PC-3 (cell line): ENCODE measurements at regions not wholly inside any gene's neighbourhood (a gene's known extent, or its start where the extent isn't known, plus 50 kb on each side); places are given as distances from the start of the nearest gene placed in this dataset.
"Not testable (repeated sequence)": the region's sequence is repeated elsewhere in the genome, so short reads cannot be mapped to it uniquely, and the experiment has no call there.

Experiments used
- ATAC-seq: fragments of 200-7000 bp; cut with Tn5 transposase; 2 replicates; pipeline ENCODE4 v1.9.1; 2020; ENCODE audit warnings: mild to moderate bottlenecking, moderate library complexity
- BruUV-seq: library from RNA; stranded (reverse); fragments of 400-500 nt; replicated peaks from 2 replicates; lab custom pipeline; 2021; lab: Mats Ljungman, UMichigan
- CTCF ChIA-PET: fragments of 300-600 bp; sonication (Branson Sonifier 250); formaldehyde crosslinking; loops from one replicate; lab custom pipeline; 2022; ENCODE audit warnings: antibody characterized with exemption; lab: Charles Lee
- POLR2A ChIA-PET: fragments of 300-600 bp; sonication (Branson Sonifier 250); formaldehyde crosslinking; loops from one replicate; lab custom pipeline; 2022; ENCODE audit warnings: antibody characterized with exemption; ENCODE audit not compliant: unreplicated experiment; lab: Charles Lee
- DNase-seq: peaks from one replicate; pipeline ENCODE4 v3.0.0-alpha.2; 2015
- H2AFZ ChIP-seq: fragments of 300-600 bp; sonication (generic); 2 replicates; pipeline ENCODE4 v1.6.0; 2016; ENCODE audit warnings: antibody characterized with exemption, low read length
- H3F3A ChIP-seq: fragments of 300-600 bp; sonication (generic); one replicate; pipeline ENCODE4 v1.6.0; 2017; ENCODE audit warnings: antibody characterized with exemption, low read length, control low read depth, mild to moderate bottlenecking; ENCODE audit not compliant: unreplicated experiment
- H3K27ac ChIP-seq: fragments of 300-600 bp; sonication (generic); 2 replicates; pipeline ENCODE4 v1.5.1; 2016; ENCODE audit warnings: mild to moderate bottlenecking, low read length
- H3K27me3 ChIP-seq: fragments of 300-600 bp; sonication (generic); 2 replicates; pipeline ENCODE4 v1.6.1; 2016; ENCODE audit warnings: low read length, mixed read lengths
- H3K36me3 ChIP-seq: fragments of 300-600 bp; sonication (generic); 2 replicates; pipeline ENCODE4 v1.6.1; 2016; ENCODE audit warnings: low read depth, mixed run types, low read length, mixed read lengths
- H3K4me1 ChIP-seq: fragments of 300-600 bp; sonication (generic); 2 replicates; pipeline ENCODE4 v1.5.1; 2016; ENCODE audit warnings: low read length; ENCODE audit not compliant: insufficient read depth
- H3K4me2 ChIP-seq: fragments of 300-600 bp; sonication (generic); 2 replicates; pipeline ENCODE4 v1.6.0; 2016; ENCODE audit warnings: low read length
- H3K4me3 ChIP-seq: fragments of 300-600 bp; sonication (generic); 2 replicates; pipeline ENCODE4 v1.5.1; 2016; ENCODE audit warnings: mild to moderate bottlenecking, low read length, mixed read lengths
- H3K79me2 ChIP-seq: fragments of 300-600 bp; sonication (generic); 2 replicates; pipeline ENCODE4 v1.6.1; 2017; ENCODE audit warnings: low read length, mixed read lengths
- H3K9ac ChIP-seq: fragments of 300-600 bp; sonication (generic); 2 replicates; pipeline ENCODE4 v1.6.0; 2016; ENCODE audit warnings: mild to moderate bottlenecking, low read length
- H3K9me2 ChIP-seq: fragments of 300-600 bp; sonication (generic); replicated peaks from 2 replicates; pipeline ENCODE4 v1.6.1; 2016; ENCODE audit warnings: mixed run types, low read length, mixed read lengths
- H3K9me3 ChIP-seq: fragments of 300-600 bp; sonication (generic); 2 replicates; pipeline ENCODE4 v1.6.1; 2016; ENCODE audit warnings: low read length, mixed read lengths
- H4K20me1 ChIP-seq: fragments of 300-600 bp; sonication (generic); 2 replicates; pipeline ENCODE4 v1.6.1; 2016; ENCODE audit warnings: low read length, mixed read lengths
- CTCF ChIP-seq: fragments of 300-600 bp; sonication (generic); conservative IDR thresholded peaks from 2 replicates; pipeline ENCODE4 v1.5.1; 2017; ENCODE audit warnings: antibody characterized with exemption, low read depth, mild to moderate bottlenecking, low read length
- EZH2 ChIP-seq: fragments of 300-600 bp; sonication (generic); IDR thresholded peaks from one replicate; pipeline ENCODE4 v1.6.1; 2017; ENCODE audit warnings: antibody characterized with exemption, mild to moderate bottlenecking, low read length; ENCODE audit not compliant: unreplicated experiment
- EZH2phosphoT487 ChIP-seq: fragments of 300-600 bp; sonication (generic); IDR thresholded peaks from 2 replicates; pipeline ENCODE4 v1.6.1; 2018; ENCODE audit warnings: mild to moderate bottlenecking, antibody characterized with exemption, low read length, borderline replicate concordance
- intact Hi-C: fragments of 100-400 bp; cut with micrococcal nuclease; formaldehyde crosslinking; loops from 2 replicates; pipeline ENCODE4 v1.9.0; 2023

GRCh38 chr3:163707659-163708058, 1370.6 kb downstream of the SI start:
- no peaks in the 10 kb centered on the region for H3F3A ChIP-seq
- DNase-seq (peak; percentile 51), ATAC-seq (peak; percentile 89)
- H2AFZ ChIP-seq = no peak overlapping the region
- peak overlapping the region; percentile 65 for H3K4me2 ChIP-seq
- no peaks in the 10 kb centered on the region for H3K36me3 ChIP-seq
- no peaks in the 10 kb centered on the region for H3K9me2 ChIP-seq
- TF ChIP-seq EZH2 = no peak
- no peak for TF ChIP-seq EZH2phosphoT487
- TF ChIP-seq CTCF = no peak
- H3K9me3 ChIP-seq = no peaks in the 10 kb centered on the region
- no TSS peak for BruUV-seq
- H4K20me1 ChIP-seq = no peaks in the 10 kb centered on the region
- H3K9ac ChIP-seq = 0 out of 2 replicates have a peak overlapping the region, but pooled peaks have one; percentile 44
- peak overlapping the region; percentile 82 for H3K27ac ChIP-seq
- POLR2A ChIA-PET = no interaction called here
- intact Hi-C loops = no loop called here
- H3K79me2 ChIP-seq = no peaks in the 10 kb centered on the region
- H3K27me3 ChIP-seq = no peaks in the 10 kb centered on the region
- CTCF ChIA-PET = no interaction called here
- peaks cover 24% of the 10 kb centered on the region for H3K4me1 ChIP-seq
- no peak overlapping the region for H3K4me3 ChIP-seq

GRCh38 chr3:163698221-163698620, 1380.1 kb downstream of the SI start:
- H3K9ac ChIP-seq, H3K36me3 ChIP-seq, H3K27me3 ChIP-seq, H2AFZ ChIP-seq, H3F3A ChIP-seq, POLR2A ChIA-PET, intact Hi-C loops, BruUV-seq, H4K20me1 ChIP-seq, H3K9me3 ChIP-seq, H3K79me2 ChIP-seq, H3K9me2 ChIP-seq, H3K4me3 ChIP-seq, CTCF ChIA-PET: not testable (repeated sequence)
- DNase-seq (peak; percentile 93), ATAC-seq (peak; percentile 46)
- Histone ChIP-seq H3K4me1 (peaks cover 17% of the 10 kb centered on the region), H3K27ac (peak overlapping the region; percentile 11; the same call in 1 of the 2 replicates), H3K4me2 (0 out of 2 replicates have a peak overlapping the region, but pooled peaks have one; percentile 49)

- H3K36me3 ChIP-seq = no peaks in the 10 kb centered on the region
- no peak for TF ChIP-seq CTCF
- no peak for TF ChIP-seq EZH2phosphoT487
- TF ChIP-seq EZH2 = no peak
- no peaks in the 10 kb centered on the region for H3K27me3 ChIP-seq
- no peaks in the 10 kb centered on the region for H3F3A ChIP-seq
- H3K4me1 ChIP-seq = peaks cover under 1% of the 10 kb centered on the region; the same call in 1 of the 2 replicates
- no peak overlapping the region for H3K27ac ChIP-seq
- BruUV-seq = no TSS peak
- no peak overlapping the region for H3K4me2 ChIP-seq
- POLR2A ChIA-PET = no interaction called here
- no peaks in the 10 kb centered on the region for H4K20me1 ChIP-seq
- no peak for ATAC-seq
- H3K79me2 ChIP-seq = no peaks in the 10 kb centered on the region
- DNase-seq = no peak
- CTCF ChIA-PET = no interaction called here
- peaks cover 11% of the 10 kb centered on the region; the same call in 1 of the 2 replicates for H3K9me3 ChIP-seq
- no peaks in the 10 kb centered on the region for H3K9me2 ChIP-seq
- intact Hi-C loops = no loop called here
- no peak overlapping the region for H3K4me3 ChIP-seq
- H3K9ac ChIP-seq = no peak overlapping the region
- H2AFZ ChIP-seq = no peak overlapping the region
These were observed 1385.8 kb downstream of the SI start for GRCh38 chr3:163692494-163692893.
